Common myeloid progenitor, CD34-positive (primary cell): ENCODE measurements at regions not wholly inside any gene's neighbourhood (a gene's known extent, or its start where the extent isn't known, plus 50 kb on each side); places are given as distances from the start of the nearest gene placed in this dataset.

Source experiments
- CTCF ChIA-PET: fragments of 350-600 bp; sonication (Branson Sonifier 250); formaldehyde crosslinking; loops from one replicate; lab custom pipeline; 2021; ENCODE audit warnings: antibody characterized with exemption; lab: Charles Lee
- POLR2A ChIA-PET: fragments of 350-600 bp; sonication (Branson Sonifier 250); formaldehyde crosslinking; loops from one replicate; lab custom pipeline; 2021; ENCODE audit warnings: antibody characterized with exemption; lab: Charles Lee
- DNase-seq, 3 donors: peaks; one replicate each; pipeline versions ENCODE4 v3.0.0 to v3.0.0-alpha.2; 2013
- H3K27ac ChIP-seq, 2 experiments: 1 replicate in 1 of 2; 2 replicates in 1 of 2; pipeline ENCODE4 v1.7.0; 2013; ENCODE audit warnings: inconsistent platforms in 2 of 2, low read length in 2 of 2, mild to moderate bottlenecking in 2 of 2, low read depth in 1 of 2, moderate library complexity in 1 of 2; ENCODE audit not compliant: severe bottlenecking in 2 of 2, insufficient read depth in 1 of 2, poor library complexity in 1 of 2
- H3K27me3 ChIP-seq, 5 experiments: replicated peaks in 2 of 5; 1 replicate in 3 of 5; 2 replicates in 2 of 5; pipeline versions ENCODE4 v1.6.1 to v1.7.0; 2013; ENCODE audit warnings: low read length in 4 of 5, mild to moderate bottlenecking in 2 of 5, moderate library complexity in 2 of 5, inconsistent platforms in 1 of 5; ENCODE audit not compliant: insufficient read depth in 5 of 5, control insufficient read depth in 4 of 5
- H3K36me3 ChIP-seq, 4 experiments: 1 replicate in 2 of 4; 2 replicates in 2 of 4; pipeline versions ENCODE4 v1.6.1 to v1.7.0; 2013; ENCODE audit warnings: low read length in 3 of 4, control low read depth in 1 of 4, mild to moderate bottlenecking in 1 of 4; ENCODE audit not compliant: control insufficient read depth in 4 of 4, insufficient read depth in 4 of 4
- H3K4me1 ChIP-seq, 4 experiments: 1 replicate in 3 of 4; 2 replicates in 1 of 4; pipeline versions ENCODE4 v1.6.1 to v1.7.1; 2013; ENCODE audit warnings: low read length in 3 of 4, mild to moderate bottlenecking in 3 of 4, control low read depth in 1 of 4, inconsistent platforms in 1 of 4, moderate library complexity in 1 of 4; ENCODE audit not compliant: control insufficient read depth in 4 of 4, insufficient read depth in 4 of 4; ENCODE audit errors: control extremely low read depth in 1 of 4
- H3K4me3 ChIP-seq, 7 experiments: 1 replicate in 4 of 7; 2 replicates in 3 of 7; pipeline versions ENCODE4 v1.5.1 to v1.7.0; 2013; ENCODE audit warnings: mild to moderate bottlenecking in 7 of 7, low read length in 6 of 7, moderate library complexity in 6 of 7, inconsistent platforms in 2 of 7, low read depth in 2 of 7, control low read depth in 1 of 7; ENCODE audit not compliant: insufficient read depth in 4 of 7, control insufficient read depth in 1 of 7; ENCODE audit errors: extremely low read depth in 1 of 7
- H3K9me3 ChIP-seq, 5 experiments: 1 replicate in 4 of 5; 2 replicates in 1 of 5; pipeline versions ENCODE4 v1.6.1 to v1.7.1; 2013; ENCODE audit warnings: low read length in 4 of 5, mild to moderate bottlenecking in 2 of 5, inconsistent platforms in 1 of 5, low read depth in 1 of 5, moderate library complexity in 1 of 5; ENCODE audit not compliant: control insufficient read depth in 4 of 5, insufficient read depth in 2 of 5; ENCODE audit errors: control extremely low read depth in 1 of 5
- WGBS: methylation state at CpG from one replicate; pipeline ENCODE4 v1.1.5; 2013; ENCODE audit not compliant: insufficient coverage; 5-methylcytosine and 5-hydroxymethylcytosine counted together

DNA sequence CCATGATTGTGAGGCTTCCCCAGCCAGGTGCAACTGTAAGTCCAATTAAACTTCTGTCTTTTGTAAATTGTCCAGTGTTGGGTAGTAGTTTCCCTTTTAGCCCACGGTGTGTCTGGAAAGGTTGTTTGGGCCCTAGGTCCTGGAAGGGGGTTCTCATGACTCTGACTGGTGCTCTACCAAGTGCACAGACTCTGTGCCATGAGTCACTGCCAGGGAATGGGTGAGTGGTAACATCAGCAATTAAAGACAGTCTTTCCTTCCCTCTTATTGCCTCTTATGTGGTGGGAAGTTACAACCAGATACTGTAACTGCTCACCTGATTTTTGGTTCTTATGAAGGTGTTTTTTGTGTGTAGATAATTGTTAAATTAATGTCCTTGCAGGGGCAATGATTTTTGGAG, 141.2 kb downstream of the PRDM9 start:
- ChIA-PET CTCF (no interaction called here), POLR2A (no interaction called here)
- no peak for DNase-seq
- no peaks in the 10 kb centered on the region for H3K27me3 ChIP-seq
- H3K4me1 ChIP-seq: no peaks in the 10 kb centered on the region
- no peak overlapping the region for H3K4me3 ChIP-seq
- no peaks in the 10 kb centered on the region for H3K9me3 ChIP-seq
- H3K27ac ChIP-seq: no peak overlapping the region
- 83% methylated on average over 1 of the region's 1 CpG for WGBS
- no peaks in the 10 kb centered on the region for H3K36me3 ChIP-seq

DNA sequence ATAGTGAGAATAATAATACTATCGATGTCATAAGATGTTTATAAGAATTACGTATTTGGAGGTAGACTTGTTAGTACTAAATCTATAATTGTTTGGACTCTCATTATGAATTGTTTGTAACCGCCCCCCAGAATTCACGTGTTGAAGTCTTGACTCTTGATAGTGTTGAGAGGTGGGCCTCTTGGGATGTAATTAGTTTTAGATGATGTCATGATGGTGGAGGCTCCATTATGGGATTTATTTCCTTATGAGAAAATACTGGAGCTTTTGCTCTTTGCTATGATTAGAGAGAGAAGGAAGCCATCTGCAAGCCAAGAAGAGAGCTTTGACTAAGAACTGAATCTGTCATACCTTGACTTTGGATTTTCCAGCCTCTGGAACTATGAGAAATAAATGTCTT, 142.2 kb downstream of the PRDM9 start:
- Histone ChIP-seq H3K4me3 (no peak overlapping the region), H3K4me1 (no peaks in the 10 kb centered on the region), H3K9me3 (no peaks in the 10 kb centered on the region), H3K36me3 (no peaks in the 10 kb centered on the region), H3K27me3 (no peaks in the 10 kb centered on the region), H3K27ac (no peak overlapping the region)
- no peak for DNase-seq
- 100% methylated on average over 3 of the region's 4 CpGs for WGBS
- POLR2A ChIA-PET: no interaction called here
- CTCF ChIA-PET: no interaction called here

- Histone ChIP-seq H3K4me1 (no peaks in the 10 kb centered on the region), H3K27ac (no peak overlapping the region), H3K9me3 (no peaks in the 10 kb centered on the region), H3K4me3 (no peak overlapping the region), H3K27me3 (no peaks in the 10 kb centered on the region), H3K36me3 (no peaks in the 10 kb centered on the region)
- ChIA-PET POLR2A (no interaction called here), CTCF (no interaction called here)
- WGBS: 100% methylated on average over 2 of the region's 2 CpGs
- no peak for DNase-seq
Measured at GRCh38 chr5:23655674-23656073, 148.3 kb downstream of the PRDM9 start.

DNA sequence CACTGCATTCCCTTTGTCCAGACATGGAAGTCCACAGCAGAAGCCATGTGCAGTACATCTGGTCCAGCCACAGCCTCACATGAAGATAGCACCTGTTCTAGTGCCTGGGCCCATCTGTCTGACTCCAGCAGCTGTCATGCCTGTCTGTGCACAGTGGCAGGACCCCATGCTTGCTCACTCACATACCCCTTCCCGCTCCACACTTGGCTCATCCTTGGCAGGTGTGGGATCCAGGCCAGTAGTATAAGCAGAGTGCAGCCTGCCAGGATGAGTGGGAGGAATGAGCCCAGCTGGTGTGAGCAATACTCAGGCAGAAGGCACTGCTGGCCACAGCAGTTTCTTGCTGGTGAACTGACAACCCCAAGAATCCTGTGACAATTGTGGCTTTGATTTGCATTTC, 168.0 kb downstream of the PRDM9 start:
- POLR2A ChIA-PET: no interaction called here
- CTCF ChIA-PET: no interaction called here
- Histone ChIP-seq H3K4me1 (no peaks in the 10 kb centered on the region), H3K36me3 (no peaks in the 10 kb centered on the region), H3K27ac (no peak overlapping the region), H3K9me3 (peaks cover 0 to 11% (median 5%) of the 10 kb centered on the region in 5 experiments), H3K4me3 (no peak overlapping the region), H3K27me3 (no peaks in the 10 kb centered on the region)
- no CpG with 5 or more reads among the region's 1 CpG for WGBS
- DNase-seq: no peak

DNA sequence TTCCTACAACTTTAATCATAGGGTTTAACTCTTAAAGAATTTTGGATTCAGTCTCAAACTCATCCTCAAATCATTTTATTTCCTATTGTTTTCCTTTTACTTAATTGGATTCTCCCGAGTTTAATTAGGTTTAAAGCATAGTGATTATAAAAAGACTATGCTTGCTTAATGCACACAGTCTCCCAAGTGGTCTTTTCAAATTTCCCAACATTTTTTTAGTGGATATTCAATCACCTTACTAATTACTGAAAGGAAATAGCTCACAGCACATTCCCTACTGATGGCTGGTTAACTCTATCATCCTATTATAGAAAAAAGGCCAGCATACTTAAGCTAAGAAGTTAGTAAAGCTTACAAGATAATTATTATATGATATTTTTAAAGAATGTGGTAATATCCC, 170.6 kb downstream of the PRDM9 start:
- no CpG with 5 or more reads among the region's 1 CpG for WGBS
- CTCF ChIA-PET: no interaction called here

DNA sequence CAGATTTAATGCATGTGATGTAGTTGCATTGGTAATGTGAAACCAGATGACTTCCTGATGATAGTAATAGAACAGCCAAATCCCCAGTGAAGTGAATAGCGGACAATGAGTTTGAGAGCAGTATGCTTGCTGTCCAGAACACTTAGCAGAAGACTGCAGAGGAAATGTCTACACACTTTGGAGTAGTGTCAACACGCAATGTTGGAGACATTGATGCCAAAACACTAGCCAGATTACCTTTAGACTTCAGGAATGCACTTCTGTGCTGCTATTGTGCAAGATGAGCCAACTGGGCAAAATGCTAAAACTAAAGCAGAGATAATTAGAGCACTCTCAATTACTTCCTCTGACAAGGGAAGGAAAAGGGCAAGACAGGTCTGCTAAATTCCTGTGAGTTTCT, 176.7 kb downstream of the PRDM9 start:
- ChIA-PET POLR2A (no interaction called here), CTCF (no interaction called here)
- no peak overlapping the region for H3K4me3 ChIP-seq
- H3K27me3 ChIP-seq: no peaks in the 10 kb centered on the region
- no peaks in the 10 kb centered on the region for H3K36me3 ChIP-seq
- no peaks in the 10 kb centered on the region for H3K9me3 ChIP-seq
- no peak for DNase-seq
- no peak overlapping the region for H3K27ac ChIP-seq
- WGBS: 50% methylated on average over 2 of the region's 2 CpGs
- no peaks in the 10 kb centered on the region for H3K4me1 ChIP-seq

More for the DNA sequence above, 170.6 kb downstream of the PRDM9 start:
- H3K4me1 ChIP-seq: no peaks in the 10 kb centered on the region
- no peak overlapping the region for H3K27ac ChIP-seq
- no peaks in the 10 kb centered on the region for H3K27me3 ChIP-seq
- POLR2A ChIA-PET: no interaction called here
- no peak overlapping the region for H3K4me3 ChIP-seq
- H3K9me3 ChIP-seq: peaks cover 0 to 11% (median 5%) of the 10 kb centered on the region in 5 experiments
- DNase-seq: no peak
- H3K36me3 ChIP-seq: no peaks in the 10 kb centered on the region

DNA sequence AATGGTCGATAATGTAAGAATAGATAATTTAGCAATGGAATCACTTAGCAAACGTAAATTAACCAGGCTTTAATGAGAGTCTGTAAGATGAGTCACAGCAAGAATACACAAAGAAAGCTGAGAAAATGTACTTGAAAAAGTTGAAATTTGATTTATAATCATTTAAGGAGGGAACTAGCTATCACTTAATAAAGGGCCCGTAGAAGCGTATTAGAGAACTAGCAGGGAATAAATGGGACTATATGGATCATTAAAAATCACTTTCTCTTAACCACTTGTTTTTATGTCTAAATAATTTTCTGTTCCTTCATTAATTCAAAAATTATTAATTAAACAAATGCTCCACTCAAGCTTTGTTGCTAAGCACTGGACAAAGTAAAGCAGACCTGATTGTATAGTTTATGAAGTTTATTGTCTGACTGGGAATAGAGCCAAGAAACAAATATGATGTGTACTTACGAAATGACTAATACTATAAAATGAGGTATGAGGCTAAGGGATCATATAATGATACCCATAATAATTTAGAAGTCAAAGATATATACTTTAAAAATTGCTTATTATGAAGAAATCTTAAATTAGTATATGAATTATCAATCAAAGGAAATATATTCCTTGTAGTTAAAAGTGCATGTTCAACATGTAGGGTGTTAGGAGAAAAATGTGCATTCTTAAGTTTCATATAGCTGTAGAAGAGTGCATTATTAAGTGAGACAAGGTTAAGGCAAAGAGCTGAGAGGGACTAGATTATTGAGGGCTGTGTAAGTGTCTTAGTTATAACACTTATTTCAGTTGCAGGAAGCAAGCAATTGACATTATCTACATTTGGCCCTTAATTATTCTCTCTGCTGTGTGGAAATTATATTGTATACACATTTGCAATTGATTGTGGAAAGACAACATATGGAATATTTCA, 196.8 kb downstream of the PRDM9 start:
- 100% methylated on average over 2 of the region's 5 CpGs for WGBS
- Histone ChIP-seq H3K27me3 (no peaks in the 10 kb centered on the region), H3K36me3 (no peaks in the 10 kb centered on the region), H3K9me3 (no peaks in the 10 kb centered on the region), H3K4me1 (no peaks in the 10 kb centered on the region), H3K4me3 (no peak overlapping the region), H3K27ac (no peak overlapping the region)
- POLR2A ChIA-PET: no interaction called here
- CTCF ChIA-PET: no interaction called here
- no peak for DNase-seq
